ENCODE measurements at regions not wholly inside any gene's neighbourhood (a gene's known extent, or its start where the extent isn't known, plus 50 kb on each side); places are given as distances from the start of the nearest gene placed in this dataset.

GRCh38 chr1:229964281-229964680 lies 102.8 kb upstream of the GALNT2 start:
- H3K4me3 ChIP-seq, result no peak overlapping the region
- TF ChIP-seq POLR2A (IDR thresholded peaks at IDR 0.05) (no peak), CTCF (IDR thresholded peaks at IDR 0.05) (no peak)
- H3K36me3 ChIP-seq, result no peaks in the 10 kb centered on the region
- no peaks in the 10 kb centered on the region for H3K4me1 ChIP-seq
- no peaks in the 10 kb centered on the region for H3K27me3 ChIP-seq
- H3K9me3 ChIP-seq, result no peaks in the 10 kb centered on the region
- H3K27ac ChIP-seq, result no peak overlapping the region
- DNase-seq, result no peak

GRCh38 chr1:229970714-229971113 lies 96.3 kb upstream of the GALNT2 start:
- H3K4me1 ChIP-seq, result no peaks in the 10 kb centered on the region
- DNase-seq, result no peak
- no peak for TF ChIP-seq POLR2A (IDR thresholded peaks at IDR 0.05)
- no peak for TF ChIP-seq CTCF (IDR thresholded peaks at IDR 0.05)
- no peak overlapping the region for H3K4me3 ChIP-seq
- H3K36me3 ChIP-seq, result no peaks in the 10 kb centered on the region
- H3K27me3 ChIP-seq, result no peaks in the 10 kb centered on the region
- H3K9me3 ChIP-seq, result no peaks in the 10 kb centered on the region
- no peak overlapping the region for H3K27ac ChIP-seq

- Histone ChIP-seq H3K36me3 (no peaks in the 10 kb centered on the region), H3K27ac (no peak overlapping the region), H3K4me1 (no peaks in the 10 kb centered on the region), H3K9me3 (peaks cover 0 to 3% (median 0%) of the 10 kb centered on the region in 4 donors), H3K4me3 (no peak overlapping the region), H3K27me3 (no peaks in the 10 kb centered on the region)
- no peak for DNase-seq
- TF ChIP-seq POLR2A (IDR thresholded peaks at IDR 0.05) (no peak), CTCF (IDR thresholded peaks at IDR 0.05) (no peak)
Measured at GRCh38 chr1:229971141-229971540, 95.9 kb upstream of the GALNT2 start.

GRCh38 chr1:229972600-229973296 lies 94.3 kb upstream of the GALNT2 start:
- H3K9me3 ChIP-seq, result peaks cover 0 to 9% (median 0%) of the 10 kb centered on the region in 4 donors
- H3K4me1 ChIP-seq, result no peaks in the 10 kb centered on the region
- TF ChIP-seq POLR2A (IDR thresholded peaks at IDR 0.05), result no peak
- peak in 3 of 6 experiments; percentile 20 to 26 (median 22) for TF ChIP-seq CTCF (IDR thresholded peaks at IDR 0.05)
- no peaks in the 10 kb centered on the region for H3K36me3 ChIP-seq
- no peaks in the 10 kb centered on the region for H3K27me3 ChIP-seq
- H3K27ac ChIP-seq, result no peak overlapping the region
- DNase-seq, result no peak
- no peak overlapping the region for H3K4me3 ChIP-seq

GRCh38 chr1:229973297-229973612 lies 93.8 kb upstream of the GALNT2 start:
- Histone ChIP-seq H3K36me3 (no peaks in the 10 kb centered on the region), H3K4me3 (no peak overlapping the region), H3K27ac (no peak overlapping the region), H3K27me3 (no peaks in the 10 kb centered on the region), H3K9me3 (peaks cover 0 to 9% (median 0%) of the 10 kb centered on the region in 4 donors), H3K4me1 (no peaks in the 10 kb centered on the region)
- TF ChIP-seq CTCF (IDR thresholded peaks at IDR 0.05), result no peak
- no peak for TF ChIP-seq POLR2A (IDR thresholded peaks at IDR 0.05)
- DNase-seq, result no peak

- H3K4me1 ChIP-seq, result no peaks in the 10 kb centered on the region
- no peak overlapping the region for H3K27ac ChIP-seq
- peaks cover 0 to 9% (median 0%) of the 10 kb centered on the region in 4 donors for H3K9me3 ChIP-seq
- DNase-seq, result no peak
- no peaks in the 10 kb centered on the region for H3K27me3 ChIP-seq
- no peak overlapping the region for H3K4me3 ChIP-seq
- no peaks in the 10 kb centered on the region for H3K36me3 ChIP-seq
- TF ChIP-seq POLR2A (IDR thresholded peaks at IDR 0.05) (no peak), CTCF (IDR thresholded peaks at IDR 0.05) (no peak)
Measured at GRCh38 chr1:229975047-229975446, 92.0 kb upstream of the GALNT2 start.

Data from Peyer's patch (tissue), 4 donors.